ENCODE measurements at regions not wholly inside any gene's neighbourhood (a gene's known extent, or its start where the extent isn't known, plus 50 kb on each side); places are given as distances from the start of the nearest gene placed in this dataset.
"Not testable (repeated sequence)": the region's sequence is repeated elsewhere in the genome, so short reads cannot be mapped to it uniquely, and the experiment has no call there.

- not testable (repeated sequence) for TF ChIP-seq CTCF (conservative IDR thresholded peaks at IDR 0.05; ENCODE audit: low read depth, low read length); EZH2 (IDR thresholded peaks at IDR 0.05; ENCODE audit: low read length, unreplicated experiment)
These were observed 968.1 kb downstream of the TUBA3C start for GRCh38 chr13:18213511-18213910.
